Suprapubic skin (tissue), 4 donors: ENCODE measurements at regions not wholly inside any gene's neighbourhood (a gene's known extent, or its start where the extent isn't known, plus 50 kb on each side); places are given as distances from the start of the nearest gene placed in this dataset.

Source experiments
- CTCF ChIP-seq, 2 donors: fragments of 200-600 bp in 1 of 2; fragments of 450-650 bp in 1 of 2; sonication (generic) in 1 of 2; IDR thresholded peaks; one replicate each; pipeline ENCODE4 v1.5.1; 2016 to 2019; ENCODE audit warnings: antibody characterized with exemption in 2 of 2, mild to moderate bottlenecking in 1 of 2, moderate library complexity in 1 of 2
- EP300 ChIP-seq: sonication (generic); formaldehyde crosslinking; IDR thresholded peaks from one replicate; pipeline ENCODE4 v1.6.1; 2017; ENCODE audit warnings: antibody characterized with exemption
- POLR2AphosphoS5 ChIP-seq, 3 donors: sonication (generic); formaldehyde crosslinking; IDR thresholded peaks; one replicate each; pipeline ENCODE4 v1.6.1; 2017; ENCODE audit warnings: antibody characterized with exemption in 3 of 3

DNA sequence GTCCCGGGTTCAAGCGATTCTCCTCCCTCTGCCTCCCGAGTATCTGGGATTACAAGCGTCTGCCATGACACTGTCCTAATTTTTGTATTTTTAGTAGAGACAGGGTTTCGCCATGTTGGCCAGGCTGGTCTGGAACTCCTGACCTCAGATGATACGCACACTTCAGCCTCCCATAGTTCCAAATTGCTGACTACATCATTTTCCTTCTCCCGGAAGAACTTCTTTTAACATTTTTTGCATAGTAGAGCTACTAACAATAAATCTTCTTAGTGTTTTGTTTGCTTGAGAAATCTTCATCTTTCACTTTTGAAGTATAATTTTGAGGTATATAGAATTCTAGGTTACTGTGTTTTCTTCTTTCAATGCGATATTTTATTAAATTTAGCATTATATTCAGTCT lies 1415.1 kb upstream of the RAG2 start:
- TF ChIP-seq EP300 (no peak), CTCF (IDR thresholded peaks at IDR 0.05) (no peak), POLR2AphosphoS5 (IDR thresholded peaks at IDR 0.05) (no peak)
